ENCODE measurements at regions not wholly inside any gene's neighbourhood (a gene's known extent, or its start where the extent isn't known, plus 50 kb on each side); places are given as distances from the start of the nearest gene placed in this dataset.
"Not testable (repeated sequence)": the region's sequence is repeated elsewhere in the genome, so short reads cannot be mapped to it uniquely, and the experiment has no call there.

- H3K27me3 ChIP-seq; H3K4me1 ChIP-seq; H3K36me3 ChIP-seq; H3K9me3 ChIP-seq; H3K4me3 ChIP-seq; intact Hi-C loops (cut with DNase I; ENCODE audit: low total_unique reads); in situ Hi-C loops (cut with MboI; ENCODE audit: low pct_ligation_motif_present in 1 of 4, low pct_unique_long_range_greater_than_20kb in 1 of 4, low sequenced_read_pairs in 3 of 4); H3K27ac ChIP-seq: not testable (repeated sequence)
- WGBS, 2 donors (ENCODE audit: low coverage in 1 of 2) = 14% methylated on average over 1 of the region's 4 CpGs; no CpG with 5 or more reads in 1 of the 2 donors
- DNase-seq = peak; percentile 7
Measured at GRCh38 chr15:20972762-20973161, 106.6 kb upstream of the POTEB2 start.

DNA sequence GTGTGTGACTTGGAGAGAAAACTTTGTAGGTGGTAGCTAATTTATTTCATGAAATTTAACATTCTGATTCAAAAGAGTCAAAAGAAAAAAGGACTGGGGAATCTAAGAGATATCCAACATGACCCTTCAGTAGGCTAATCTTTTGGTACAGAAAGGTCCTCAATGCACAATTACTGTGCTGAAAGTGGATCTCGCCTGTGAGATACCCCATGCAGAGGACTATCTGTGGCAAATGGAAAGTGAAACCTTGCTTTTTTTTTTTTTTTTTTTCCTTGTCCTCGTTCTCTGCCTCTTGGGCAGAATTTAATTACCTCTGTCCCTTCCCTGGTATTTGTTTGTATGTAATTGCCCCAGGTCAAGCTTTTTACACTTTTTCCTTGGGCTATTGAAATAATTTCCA is 93.2 kb upstream of the POTEB2 start:
- in situ Hi-C loops (cut with MboI; ENCODE audit: low pct_ligation_motif_present in 1 of 4, low pct_unique_long_range_greater_than_20kb in 1 of 4, low sequenced_read_pairs in 3 of 4); DNase-seq: not testable (repeated sequence)
- 20% methylated on average over 1 of the region's 2 CpGs; no CpG with 5 or more reads in 1 of the 2 donors for WGBS, 2 donors (ENCODE audit: low coverage in 1 of 2)

DNA sequence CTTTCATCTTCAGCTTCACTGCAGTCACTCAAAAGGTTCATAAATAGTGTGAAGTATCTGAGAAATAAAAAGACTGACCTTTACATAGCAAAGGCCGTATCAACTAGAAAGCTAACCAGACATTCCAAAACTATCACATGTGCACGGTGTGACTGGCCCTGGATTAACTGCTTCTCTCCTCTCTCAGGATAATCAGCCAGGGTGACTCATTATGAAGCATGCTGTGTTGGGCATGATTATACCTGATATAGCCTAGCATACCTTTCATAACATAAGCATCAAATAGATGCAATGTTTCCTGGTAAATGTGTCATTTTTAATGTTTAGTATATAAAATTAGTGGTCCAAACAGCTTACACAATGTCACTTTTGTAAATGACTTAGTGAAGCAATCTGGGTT is 63.2 kb upstream of the POTEB2 start:
- H3K27me3 ChIP-seq; H3K4me3 ChIP-seq; intact Hi-C loops (cut with DNase I; ENCODE audit: low total_unique reads); H3K4me1 ChIP-seq; H3K27ac ChIP-seq; H3K9me3 ChIP-seq; in situ Hi-C loops (cut with MboI; ENCODE audit: low pct_ligation_motif_present in 1 of 4, low pct_unique_long_range_greater_than_20kb in 1 of 4, low sequenced_read_pairs in 3 of 4); DNase-seq; H3K36me3 ChIP-seq: not testable (repeated sequence)
- no CpG with 5 or more reads among the region's 2 CpGs for WGBS, 2 donors (ENCODE audit: low coverage in 1 of 2)

More for the DNA sequence above, 93.2 kb upstream of the POTEB2 start:
- H3K9me3 ChIP-seq; H3K4me1 ChIP-seq; H3K27me3 ChIP-seq; intact Hi-C loops (cut with DNase I; ENCODE audit: low total_unique reads); H3K27ac ChIP-seq; H3K36me3 ChIP-seq; H3K4me3 ChIP-seq: not testable (repeated sequence)

Small RNA genes lying in the stretch of these regions (small RNA-seq; reads per million reads assigned to genes)
- gene IGHD1OR15-1B = 0 reads per million in 4 donors
- gene IGHD2OR15-2B = 0 reads per million in 4 donors
- 0 reads per million in 4 donors for gene IGHD3OR15-3B
- gene IGHD4OR15-4B = 0 reads per million in 4 donors
- gene IGHD5OR15-5B = 0 reads per million in 4 donors
- 0 reads per million in 4 donors for gene MIR5701-1
- gene RN7SL400P = 0 reads per million in 4 donors

All from transverse colon (tissue), 4 donors.